Esophagus muscularis mucosa (tissue), 4 donors: ENCODE measurements at regions not wholly inside any gene's neighbourhood (a gene's known extent, or its start where the extent isn't known, plus 50 kb on each side); places are given as distances from the start of the nearest gene placed in this dataset.

Source experiments
- DNase-seq: peaks from one replicate; pipeline ENCODE4 v3.0.0-alpha.2; 2017; ENCODE audit errors: extremely low spot score
- H3K27ac ChIP-seq, 4 donors: fragments of 200-600 bp; sonication (generic); replicated peaks in 1 of 4; 1 replicate in 3 of 4; 2 replicates in 1 of 4; pipeline ENCODE4 v1.5.1; 2016 to 2019; ENCODE audit warnings: mild to moderate bottlenecking in 1 of 4
- H3K27me3 ChIP-seq, 4 donors: fragments of 200-600 bp; sonication (generic); one replicate each; pipeline versions ENCODE4 v1.5.1 to v1.6.0; 2016 to 2019
- H3K36me3 ChIP-seq, 4 donors: fragments of 200-600 bp; sonication (generic); one replicate each; pipeline ENCODE4 v1.5.1; 2016 to 2019
- H3K4me1 ChIP-seq, 4 donors: fragments of 200-600 bp; sonication (generic); one replicate each; pipeline ENCODE4 v1.5.1; 2016 to 2019
- H3K4me3 ChIP-seq, 4 donors: fragments of 200-600 bp; sonication (generic); 1 replicate in 2 of 4; 2 replicates in 2 of 4; pipeline ENCODE4 v1.5.1; 2016 to 2019; ENCODE audit warnings: mild to moderate bottlenecking in 4 of 4, moderate library complexity in 1 of 4
- H3K9me3 ChIP-seq, 4 donors: fragments of 200-600 bp; sonication (generic); 1 replicate in 3 of 4; 2 replicates in 1 of 4; pipeline ENCODE4 v1.5.1; 2016 to 2019
- EP300 ChIP-seq: sonication (generic); formaldehyde crosslinking; IDR thresholded peaks from one replicate; pipeline ENCODE4 v1.6.1; 2017; ENCODE audit warnings: antibody characterized with exemption
- POLR2A ChIP-seq: fragments of 450-650 bp; IDR thresholded peaks from one replicate; pipeline ENCODE4 v1.6.1; 2017; ENCODE audit warnings: antibody characterized with exemption, moderate library complexity, mild to moderate bottlenecking, low read depth
- POLR2AphosphoS5 ChIP-seq, 2 donors: sonication (generic); formaldehyde crosslinking; IDR thresholded peaks; one replicate each; pipeline ENCODE4 v1.6.1; 2017; ENCODE audit warnings: antibody characterized with exemption in 2 of 2
- WGBS: methylation state at CpG from one replicate; pipeline ENCODE4 v1.1.5; 2018; 5-methylcytosine and 5-hydroxymethylcytosine counted together
- intact Hi-C: fragments of 100-400 bp; cut with DNase I; formaldehyde crosslinking; loops from one replicate; pipeline ENCODE4 v1.15.1; 2023
- TF ChIP-seq, protein P1 (sequence below), 3 experiments: fragments of 200-600 bp in 2 of 3; fragments of 450-650 bp in 1 of 3; sonication (generic) in 2 of 3; IDR thresholded peaks; one replicate each; pipeline ENCODE4 v1.5.1; 2017 to 2019; ENCODE audit warnings: antibody characterized with exemption in 3 of 3, mild to moderate bottlenecking in 2 of 3, moderate library complexity in 1 of 3

DNA sequence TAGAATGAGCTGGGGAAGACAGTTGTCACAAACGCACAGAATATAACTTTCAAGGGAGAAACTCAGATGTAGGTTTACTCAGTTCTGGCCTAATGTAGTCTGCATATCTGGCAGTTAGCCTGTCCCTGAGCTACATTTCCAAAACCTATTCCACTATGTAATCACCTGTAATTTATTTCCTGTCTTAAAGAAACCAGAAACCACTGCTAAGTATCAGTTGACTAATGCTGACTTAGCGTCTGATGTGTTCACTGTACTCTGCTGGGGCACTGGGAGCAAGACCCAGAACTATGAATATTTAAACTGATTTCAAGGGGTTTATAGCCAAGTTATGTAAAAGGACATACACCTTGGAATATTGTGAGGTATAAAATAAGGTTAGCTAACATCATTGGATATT is 1995.2 kb upstream of the PIK3C3 start:
- Histone ChIP-seq H3K36me3 (no peaks in the 10 kb centered on the region), H3K27ac (no peak overlapping the region), H3K9me3 (no peaks in the 10 kb centered on the region), H3K4me3 (no peak overlapping the region), H3K27me3 (no peaks in the 10 kb centered on the region), H3K4me1 (no peaks in the 10 kb centered on the region)
- DNase-seq: no peak
- TF ChIP-seq, protein P1, sequence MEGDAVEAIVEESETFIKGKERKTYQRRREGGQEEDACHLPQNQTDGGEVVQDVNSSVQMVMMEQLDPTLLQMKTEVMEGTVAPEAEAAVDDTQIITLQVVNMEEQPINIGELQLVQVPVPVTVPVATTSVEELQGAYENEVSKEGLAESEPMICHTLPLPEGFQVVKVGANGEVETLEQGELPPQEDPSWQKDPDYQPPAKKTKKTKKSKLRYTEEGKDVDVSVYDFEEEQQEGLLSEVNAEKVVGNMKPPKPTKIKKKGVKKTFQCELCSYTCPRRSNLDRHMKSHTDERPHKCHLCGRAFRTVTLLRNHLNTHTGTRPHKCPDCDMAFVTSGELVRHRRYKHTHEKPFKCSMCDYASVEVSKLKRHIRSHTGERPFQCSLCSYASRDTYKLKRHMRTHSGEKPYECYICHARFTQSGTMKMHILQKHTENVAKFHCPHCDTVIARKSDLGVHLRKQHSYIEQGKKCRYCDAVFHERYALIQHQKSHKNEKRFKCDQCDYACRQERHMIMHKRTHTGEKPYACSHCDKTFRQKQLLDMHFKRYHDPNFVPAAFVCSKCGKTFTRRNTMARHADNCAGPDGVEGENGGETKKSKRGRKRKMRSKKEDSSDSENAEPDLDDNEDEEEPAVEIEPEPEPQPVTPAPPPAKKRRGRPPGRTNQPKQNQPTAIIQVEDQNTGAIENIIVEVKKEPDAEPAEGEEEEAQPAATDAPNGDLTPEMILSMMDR (IDR thresholded peaks at IDR 0.05): no peak
- TF ChIP-seq EP300 (no peak), POLR2AphosphoS5 (IDR thresholded peaks at IDR 0.05) (no peak), POLR2A (no peak)
- intact Hi-C loops: no loop called here
- 71% methylated on average over 2 of the region's 2 CpGs for WGBS

DNA sequence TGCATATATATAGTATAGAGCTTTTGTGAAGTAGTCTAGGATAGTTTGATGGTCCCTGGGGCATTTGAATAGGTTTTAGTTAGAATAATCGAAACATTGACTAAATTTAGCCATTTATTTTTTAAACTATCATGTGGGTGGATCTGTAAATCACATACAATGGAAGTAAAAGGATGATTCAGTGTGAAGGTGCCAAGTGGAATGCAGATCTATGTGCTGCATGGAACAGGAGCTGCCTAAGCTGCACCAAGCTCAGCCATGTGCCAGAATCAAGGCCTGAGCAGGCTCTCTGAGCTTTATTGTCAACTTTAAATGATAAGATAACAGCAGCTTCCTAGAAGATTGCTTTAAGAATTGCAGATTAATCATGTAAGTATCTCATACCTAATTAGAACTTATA is 1996.2 kb upstream of the PIK3C3 start:
- H3K4me3 ChIP-seq: no peak overlapping the region
- 83% methylated on average over 1 of the region's 1 CpG for WGBS

DNA sequence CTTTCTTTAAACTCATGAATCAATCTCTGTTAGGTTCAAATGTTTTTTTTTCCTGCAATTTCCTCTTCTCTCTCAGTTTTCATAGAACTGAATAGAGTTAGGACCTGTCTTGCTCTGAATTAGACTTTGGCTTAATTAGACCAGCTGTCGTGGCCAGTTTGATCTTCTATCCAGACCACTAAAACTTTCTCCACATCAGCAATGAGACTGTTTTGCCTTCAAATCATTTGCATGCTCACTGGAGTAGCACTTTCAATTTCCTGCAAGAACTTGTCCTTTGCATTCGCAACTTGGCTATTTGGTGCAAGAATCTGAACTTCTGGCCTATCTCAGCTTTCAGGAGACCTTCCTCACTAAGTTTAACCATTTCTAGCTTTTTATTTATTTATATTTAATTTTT is 2002.2 kb upstream of the PIK3C3 start:
- Histone ChIP-seq H3K27me3 (no peaks in the 10 kb centered on the region), H3K36me3 (no peaks in the 10 kb centered on the region), H3K4me1 (no peaks in the 10 kb centered on the region), H3K4me3 (no peak overlapping the region), H3K9me3 (no peaks in the 10 kb centered on the region), H3K27ac (no peak overlapping the region)
- TF ChIP-seq POLR2A (no peak), EP300 (no peak), POLR2AphosphoS5 (IDR thresholded peaks at IDR 0.05) (no peak)
- TF ChIP-seq, protein P1 (IDR thresholded peaks at IDR 0.05): no peak
- WGBS: 88% methylated on average over 2 of the region's 2 CpGs
- intact Hi-C loops: no loop called here
- no peak for DNase-seq

More for the DNA sequence above, 1996.2 kb upstream of the PIK3C3 start:
- intact Hi-C loops: no loop called here
- H3K27me3 ChIP-seq: no peaks in the 10 kb centered on the region
- no peaks in the 10 kb centered on the region for H3K4me1 ChIP-seq
- no peaks in the 10 kb centered on the region for H3K36me3 ChIP-seq
- TF ChIP-seq POLR2A (no peak), EP300 (no peak), POLR2AphosphoS5 (IDR thresholded peaks at IDR 0.05) (no peak)
- TF ChIP-seq, protein P1 (IDR thresholded peaks at IDR 0.05): no peak
- no peaks in the 10 kb centered on the region for H3K9me3 ChIP-seq
- no peak for DNase-seq
- no peak overlapping the region for H3K27ac ChIP-seq

DNA sequence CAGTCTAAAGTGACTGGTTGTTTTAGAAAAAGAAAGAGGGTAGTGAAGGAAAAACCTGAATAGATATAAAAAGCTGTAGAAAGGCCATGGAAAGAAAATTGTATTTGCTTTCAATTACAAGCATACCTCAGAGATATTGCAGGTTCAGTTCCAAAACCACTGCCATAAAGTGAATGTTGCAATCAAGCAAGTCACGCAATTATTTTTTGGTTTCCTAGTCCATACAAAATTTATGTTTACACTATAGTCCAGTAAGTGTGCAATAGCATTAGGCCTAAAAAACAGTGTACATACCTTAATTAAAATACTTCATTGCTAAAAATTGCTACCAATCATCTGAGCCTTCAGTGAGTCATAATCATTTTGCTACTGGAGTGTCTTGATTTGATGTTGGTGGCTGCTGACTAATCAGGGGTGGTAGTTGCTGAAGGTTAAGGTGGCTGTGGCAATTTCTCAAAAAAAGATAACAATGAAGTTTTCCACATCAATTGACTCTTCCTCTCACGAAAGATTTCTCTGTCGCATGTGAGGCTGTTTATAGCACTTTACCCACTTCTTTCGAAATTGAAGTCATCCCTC is 2003.8 kb upstream of the PIK3C3 start:
- no peak overlapping the region for H3K4me3 ChIP-seq
- H3K4me1 ChIP-seq: peaks cover 0 to 12% (median 5%) of the 10 kb centered on the region in 4 donors
- no peaks in the 10 kb centered on the region for H3K9me3 ChIP-seq
- H3K27me3 ChIP-seq: no peaks in the 10 kb centered on the region
- intact Hi-C loops: no loop called here
- 85% methylated on average over 4 of the region's 4 CpGs for WGBS
- no peak overlapping the region for H3K27ac ChIP-seq
- H3K36me3 ChIP-seq: no peaks in the 10 kb centered on the region
- DNase-seq: no peak
- TF ChIP-seq POLR2A (no peak), POLR2AphosphoS5 (IDR thresholded peaks at IDR 0.05) (no peak), EP300 (no peak)
- TF ChIP-seq, protein P1 (IDR thresholded peaks at IDR 0.05): no peak

DNA sequence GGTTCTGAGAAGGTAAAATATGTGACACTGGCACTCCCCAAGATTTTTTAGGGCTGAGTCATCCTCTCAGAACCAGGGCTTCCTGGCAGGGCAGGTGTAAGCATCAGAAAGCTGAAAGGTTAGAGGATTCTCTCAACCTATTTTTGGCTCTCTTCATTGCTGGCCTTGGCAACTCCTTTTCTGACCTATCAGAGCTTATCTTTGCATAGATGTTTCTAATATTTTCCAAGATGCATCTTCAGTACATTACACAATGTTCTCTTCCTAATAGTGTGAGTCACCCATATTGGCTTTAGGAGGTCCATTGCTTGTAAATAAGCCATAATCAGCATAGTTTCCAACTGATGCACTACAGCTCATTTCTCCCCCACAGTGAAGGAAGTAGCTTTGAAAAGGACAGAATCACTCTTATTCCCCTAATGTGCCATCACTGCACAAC is 2008.4 kb upstream of the PIK3C3 start:
- H3K36me3 ChIP-seq: no peaks in the 10 kb centered on the region
- no peaks in the 10 kb centered on the region for H3K9me3 ChIP-seq
- no peak overlapping the region for H3K27ac ChIP-seq
- DNase-seq: no peak
- H3K4me3 ChIP-seq: no peak overlapping the region
- peaks cover 0 to 12% (median 5%) of the 10 kb centered on the region in 4 donors for H3K4me1 ChIP-seq
- intact Hi-C loops: no loop called here
- H3K27me3 ChIP-seq: no peaks in the 10 kb centered on the region
- TF ChIP-seq, protein P1 (IDR thresholded peaks at IDR 0.05): no peak
- TF ChIP-seq EP300 (no peak), POLR2A (no peak), POLR2AphosphoS5 (IDR thresholded peaks at IDR 0.05) (no peak)
